ENCODE measurements at regions not wholly inside any gene's neighbourhood (a gene's known extent, or its start where the extent isn't known, plus 50 kb on each side); places are given as distances from the start of the nearest gene placed in this dataset.
A peak's percentile ranks its signal among the peaks of the same experiment; 100 is the strongest.

DNA sequence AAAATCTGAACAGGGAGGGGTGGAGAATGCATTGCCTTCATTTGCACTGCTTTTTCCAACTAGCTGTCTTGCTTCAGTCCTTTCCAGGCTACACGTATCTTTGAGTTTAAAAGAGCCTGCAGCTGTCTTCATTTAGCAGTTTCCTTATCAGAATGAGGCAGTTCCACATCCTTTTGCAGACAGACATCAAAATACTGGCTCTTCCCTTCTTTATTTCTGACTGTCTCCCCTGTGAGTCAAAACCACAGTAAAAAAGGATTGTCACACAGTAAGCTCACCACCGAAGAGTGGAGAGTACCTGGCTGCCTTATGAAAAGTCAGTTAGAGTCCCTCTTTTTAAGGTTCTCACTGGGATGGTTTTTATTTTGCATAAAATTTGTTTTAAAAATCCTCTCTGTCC is 205.5 kb upstream of the CD96 start:
- DNase-seq, result no peak
- in situ Hi-C loops (cut with MboI; ENCODE audit: low pct_unique_long_range_greater_than_20kb, low sequenced_read_pairs), result no loop called here

DNA sequence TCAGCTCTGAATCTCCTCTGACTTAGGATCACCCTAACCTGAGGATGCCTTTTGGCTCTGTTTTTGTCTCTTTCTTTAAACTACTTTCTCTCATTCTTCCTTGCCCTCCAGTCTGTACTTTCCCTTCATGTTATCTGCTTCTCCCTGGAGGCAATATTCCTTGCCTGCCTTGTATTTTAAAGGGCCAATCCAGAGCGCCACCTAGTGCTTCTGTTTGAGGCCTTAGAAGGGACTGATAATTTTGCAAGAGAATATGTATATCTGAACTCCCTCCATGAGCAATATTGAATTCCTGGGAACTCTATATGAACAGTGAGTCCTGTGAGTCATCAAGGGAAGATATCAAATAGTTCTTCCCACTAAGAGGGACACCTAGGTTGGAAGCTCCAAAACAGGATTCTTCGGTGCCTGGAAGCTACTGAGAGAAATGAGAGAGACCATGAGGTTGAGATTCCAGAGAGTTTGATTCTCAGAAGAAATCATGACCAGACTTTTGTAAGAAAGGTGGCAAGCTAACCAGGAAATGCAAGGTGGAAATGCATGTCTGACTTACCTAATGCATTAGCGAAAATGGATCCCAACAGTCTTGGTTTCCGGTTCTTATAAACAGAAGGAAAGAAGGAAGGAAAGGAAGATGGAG is 203.8 kb upstream of the CD96 start:
- peak; percentile 50 for DNase-seq
- in situ Hi-C loops (cut with MboI; ENCODE audit: low pct_unique_long_range_greater_than_20kb, low sequenced_read_pairs), result no loop called here

DNA sequence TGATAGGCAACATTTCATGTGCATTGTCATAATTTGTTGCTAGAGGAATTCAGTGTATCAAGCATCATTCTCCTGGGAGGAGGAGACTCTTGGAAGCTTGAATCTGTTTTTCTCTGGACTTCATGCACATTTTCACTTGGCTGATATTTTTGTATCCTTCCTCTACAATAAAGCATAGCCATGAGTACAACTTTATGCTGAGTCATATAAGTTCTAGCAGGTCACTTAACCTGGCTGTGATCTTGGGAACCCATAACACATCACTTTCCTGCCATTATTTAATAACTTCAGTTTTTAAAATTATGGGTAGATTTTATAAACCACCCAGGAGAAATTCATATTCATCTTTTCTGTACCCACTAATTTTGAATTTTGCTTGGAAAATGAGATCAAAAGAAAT is 203.0 kb upstream of the CD96 start:
- DNase-seq, result no peak
- in situ Hi-C loops (cut with MboI; ENCODE audit: low pct_unique_long_range_greater_than_20kb, low sequenced_read_pairs), result no loop called here

DNA sequence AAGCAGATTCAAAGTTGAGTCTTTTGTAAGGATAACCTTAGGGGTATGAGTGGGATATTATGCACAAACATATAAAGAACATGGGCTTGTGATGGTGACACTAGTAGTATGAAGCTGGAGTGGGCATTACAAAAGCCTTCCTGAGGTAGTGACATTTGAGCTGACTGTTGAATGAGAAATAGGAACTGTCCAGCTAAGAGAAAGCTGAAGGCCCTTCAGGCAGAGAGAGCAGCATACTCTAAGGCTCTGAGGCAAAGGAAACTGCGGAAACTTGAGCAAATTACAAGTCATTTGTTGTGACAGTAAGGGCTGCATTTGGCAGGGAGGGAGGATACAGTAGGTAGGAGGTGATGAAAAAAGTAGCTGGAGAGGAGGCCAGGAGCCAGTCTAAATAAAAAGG is 190.7 kb upstream of the CD96 start:
- in situ Hi-C loops (cut with MboI; ENCODE audit: low pct_unique_long_range_greater_than_20kb, low sequenced_read_pairs), result no loop called here
- DNase-seq, result no peak

DNA sequence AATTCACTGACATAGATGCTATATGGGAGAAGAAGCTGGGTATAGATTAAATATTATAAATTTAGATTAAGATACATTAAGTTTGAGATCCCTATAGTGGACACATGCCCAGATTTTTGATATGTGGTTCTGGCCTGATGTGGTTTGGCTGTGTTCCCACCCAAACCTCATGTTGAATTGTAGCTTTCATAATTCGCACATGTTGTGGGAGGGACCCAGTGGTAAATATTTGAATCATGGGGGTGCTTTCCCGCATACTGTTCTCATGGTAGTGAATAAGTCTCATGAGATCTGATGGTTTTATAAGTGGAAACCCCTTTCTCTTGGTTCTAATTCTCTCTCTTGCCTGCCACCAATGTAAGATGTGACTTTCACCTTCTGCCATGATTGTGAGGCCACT is 189.4 kb upstream of the CD96 start:
- in situ Hi-C loops (cut with MboI; ENCODE audit: low pct_unique_long_range_greater_than_20kb, low sequenced_read_pairs), result no loop called here
- no peak for DNase-seq

DNA sequence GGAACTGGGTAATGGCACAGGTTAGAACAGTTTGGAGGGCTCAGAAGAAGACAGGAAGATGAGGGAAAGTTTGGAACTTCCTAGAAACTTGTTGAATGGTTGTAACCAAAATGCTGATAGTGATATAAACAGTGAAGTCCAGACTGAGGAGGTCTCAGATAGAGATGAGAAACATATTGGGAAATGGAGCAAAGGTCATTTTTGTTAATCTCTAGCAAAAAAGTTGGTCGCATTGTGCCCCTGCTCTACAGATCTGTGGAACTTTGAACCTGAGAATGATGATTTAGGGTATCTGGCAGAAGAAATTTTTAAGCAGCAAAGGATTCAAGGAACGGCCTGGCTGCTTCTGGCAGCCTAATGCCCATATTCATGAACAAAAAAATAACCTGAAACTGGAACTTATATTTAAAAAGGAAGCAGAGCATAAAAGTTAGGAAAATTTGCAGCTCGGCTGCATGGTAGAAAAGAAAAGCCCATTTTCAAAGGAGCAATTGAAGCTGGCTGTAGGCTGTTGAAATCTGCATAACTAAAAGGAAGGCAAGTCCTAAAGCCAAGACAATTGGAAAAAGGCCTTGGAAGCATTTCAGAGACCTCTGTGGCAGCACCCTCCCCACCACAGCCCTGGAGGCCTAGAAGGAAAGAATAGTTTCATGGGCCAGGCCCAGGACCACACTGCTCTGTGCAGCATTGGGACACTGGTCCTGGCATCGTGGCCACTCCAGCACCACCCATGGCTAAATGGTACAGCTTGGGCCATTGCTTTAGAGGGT is 182.6 kb upstream of the CD96 start:
- DNase-seq, result no peak
- in situ Hi-C loops (cut with MboI; ENCODE audit: low pct_unique_long_range_greater_than_20kb, low sequenced_read_pairs), result no loop called here

DNA sequence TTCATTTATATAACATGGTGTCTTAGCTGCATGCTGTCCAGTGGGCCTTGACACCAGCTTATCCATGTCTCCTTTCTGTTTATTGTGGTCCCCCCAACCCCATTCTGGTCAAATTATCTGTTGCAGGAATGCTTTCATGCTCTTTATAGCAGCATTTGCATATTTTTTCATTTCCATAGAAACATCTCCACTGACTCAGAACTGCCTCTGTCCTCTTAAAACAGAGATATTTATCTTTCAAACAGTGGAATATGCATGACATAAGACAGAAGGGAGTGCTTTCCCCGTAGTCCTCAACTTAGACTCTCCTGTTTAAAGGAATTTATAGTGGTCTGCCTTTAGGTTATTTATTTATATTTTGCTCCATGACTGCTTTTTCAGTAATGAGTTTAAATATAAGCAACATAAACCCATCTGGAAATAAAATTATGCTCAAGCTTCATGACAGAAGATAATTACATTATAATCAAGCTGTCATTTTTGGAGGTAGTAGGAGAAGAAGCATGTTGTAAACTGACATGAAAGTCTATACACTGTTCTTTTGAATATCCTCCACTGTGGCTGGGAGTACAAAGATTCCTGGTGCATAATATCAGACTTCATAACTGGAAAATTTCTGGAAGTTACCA is 179.5 kb upstream of the CD96 start:
- in situ Hi-C loops (cut with MboI; ENCODE audit: low pct_unique_long_range_greater_than_20kb, low sequenced_read_pairs), result no loop called here
- no peak for DNase-seq

DNA sequence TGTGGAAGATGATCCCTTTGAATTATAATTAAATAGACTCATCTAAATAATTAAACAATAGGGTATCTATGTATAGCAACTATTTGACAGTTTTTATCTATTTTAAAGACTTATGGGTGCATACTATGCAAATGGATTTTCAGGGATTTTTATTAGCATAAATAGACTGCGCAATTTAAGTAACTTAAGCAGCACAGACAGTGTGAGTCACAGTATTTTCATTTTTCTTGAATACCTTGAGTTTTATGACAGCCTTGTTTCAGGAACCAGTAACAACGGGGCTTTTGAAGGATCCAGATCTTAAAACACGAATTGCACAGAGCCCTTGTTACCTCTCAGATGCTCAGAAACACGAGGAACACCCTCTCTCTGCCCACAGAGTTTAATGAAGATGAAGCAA is 175.5 kb upstream of the CD96 start:
- in situ Hi-C loops (cut with MboI; ENCODE audit: low pct_unique_long_range_greater_than_20kb, low sequenced_read_pairs), result no loop called here
- DNase-seq, result no peak

DNA sequence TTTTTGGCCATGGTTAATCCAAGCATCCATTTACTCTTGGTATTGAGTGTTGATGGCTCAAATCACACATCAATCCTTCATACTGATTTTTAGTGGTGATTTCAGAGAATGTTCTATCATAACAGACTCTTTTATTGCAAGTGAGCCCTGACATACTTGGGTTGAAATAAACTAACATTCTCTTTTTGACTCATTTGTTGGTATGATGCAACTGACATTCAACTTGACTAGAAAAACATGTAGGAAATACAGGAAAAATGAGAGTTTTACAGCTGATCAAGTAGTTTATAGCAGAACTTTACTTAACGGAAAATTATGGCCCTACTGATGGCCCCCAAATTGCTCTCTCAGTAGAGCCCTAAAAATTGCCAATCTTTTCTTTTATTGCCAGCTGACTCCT is 173.9 kb upstream of the CD96 start:
- no peak for DNase-seq
- in situ Hi-C loops (cut with MboI; ENCODE audit: low pct_unique_long_range_greater_than_20kb, low sequenced_read_pairs), result no loop called here

DNA sequence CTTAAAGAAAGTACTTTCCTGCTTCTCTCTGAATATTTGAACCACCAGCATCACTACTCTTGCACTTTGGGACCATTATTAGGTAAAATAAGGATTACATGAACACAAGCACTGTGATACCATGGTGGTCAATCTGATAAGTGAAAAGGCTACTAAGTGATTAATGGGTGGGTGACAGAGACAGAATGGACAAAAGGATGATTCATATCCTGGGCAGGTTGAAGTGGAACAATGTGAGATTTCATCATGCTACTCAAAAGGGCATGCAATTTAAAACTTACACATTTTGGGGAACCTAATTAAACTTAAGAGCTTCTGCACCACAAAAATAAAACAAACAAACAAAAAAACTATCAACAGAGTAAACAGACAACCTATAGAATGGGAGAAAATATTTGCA is 172.0 kb upstream of the CD96 start:
- no peak for DNase-seq
- in situ Hi-C loops (cut with MboI; ENCODE audit: low pct_unique_long_range_greater_than_20kb, low sequenced_read_pairs), result no loop called here

DNA sequence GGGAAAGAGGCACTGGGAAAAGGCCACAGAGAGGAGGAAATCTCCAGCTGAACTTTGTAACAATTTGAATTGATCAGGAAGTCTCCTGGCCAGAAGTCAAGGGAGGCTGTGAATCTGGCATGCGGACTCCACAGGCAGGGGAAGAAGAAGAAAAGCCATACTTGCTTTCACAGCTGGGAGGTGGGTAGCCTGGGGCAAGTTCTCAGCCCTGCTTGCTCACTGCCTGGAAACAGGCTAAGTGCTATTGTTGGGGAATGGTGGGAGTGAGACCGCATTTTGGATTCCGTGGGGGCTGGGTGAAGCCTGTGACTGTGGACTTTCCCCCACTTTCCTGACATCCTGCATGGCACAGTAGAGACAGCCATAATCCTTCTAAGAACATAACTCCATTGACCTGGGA is 168.8 kb upstream of the CD96 start:
- in situ Hi-C loops (cut with MboI; ENCODE audit: low pct_unique_long_range_greater_than_20kb, low sequenced_read_pairs), result no loop called here
- DNase-seq, result no peak

DNA sequence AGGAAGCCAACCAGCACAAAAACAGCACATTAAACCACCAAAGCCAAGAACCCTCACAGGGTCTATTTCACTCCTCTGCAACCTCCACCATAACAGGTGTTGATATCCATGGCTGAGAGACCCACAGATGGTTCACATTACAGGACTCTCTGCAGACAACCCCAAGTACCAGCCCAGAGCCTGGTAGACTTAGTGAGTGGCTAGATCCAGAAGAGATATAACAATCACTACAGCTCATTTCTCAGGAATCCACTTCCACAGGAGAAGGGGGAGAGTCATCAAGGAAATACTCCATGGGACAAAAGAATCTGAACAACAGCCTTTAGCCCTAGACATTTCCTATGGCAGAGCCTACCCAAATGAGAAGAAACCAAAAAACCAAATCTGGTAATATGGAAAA is 168.1 kb upstream of the CD96 start:
- in situ Hi-C loops (cut with MboI; ENCODE audit: low pct_unique_long_range_greater_than_20kb, low sequenced_read_pairs), result no loop called here
- no peak for DNase-seq

DNA sequence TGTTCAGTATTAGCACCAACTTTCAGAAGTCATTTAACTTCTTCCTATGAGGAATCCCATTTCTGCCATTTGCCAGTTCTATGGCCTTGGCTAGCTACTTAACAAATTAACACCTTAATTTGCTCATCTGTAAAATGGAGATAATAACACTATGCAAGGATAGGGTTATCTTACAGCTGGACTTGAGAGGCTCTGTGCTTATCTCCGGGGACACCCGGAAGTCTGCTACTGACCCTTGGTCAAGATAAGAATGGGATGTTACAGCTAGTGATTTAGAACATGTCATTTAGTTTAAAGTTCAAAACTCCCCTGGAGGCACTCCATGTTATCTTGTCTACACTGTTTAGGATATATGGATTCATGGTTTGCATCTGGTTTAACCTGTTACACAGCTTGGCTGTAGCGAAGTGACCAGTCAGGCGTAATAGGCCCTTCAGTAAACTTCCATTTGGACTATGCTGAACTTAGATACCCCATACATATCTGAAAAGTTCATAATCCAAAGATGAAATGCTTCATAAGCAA is 156.0 kb upstream of the CD96 start:
- DNase-seq, result no peak
- in situ Hi-C loops (cut with MboI; ENCODE audit: low pct_unique_long_range_greater_than_20kb, low sequenced_read_pairs), result no loop called here

DNA sequence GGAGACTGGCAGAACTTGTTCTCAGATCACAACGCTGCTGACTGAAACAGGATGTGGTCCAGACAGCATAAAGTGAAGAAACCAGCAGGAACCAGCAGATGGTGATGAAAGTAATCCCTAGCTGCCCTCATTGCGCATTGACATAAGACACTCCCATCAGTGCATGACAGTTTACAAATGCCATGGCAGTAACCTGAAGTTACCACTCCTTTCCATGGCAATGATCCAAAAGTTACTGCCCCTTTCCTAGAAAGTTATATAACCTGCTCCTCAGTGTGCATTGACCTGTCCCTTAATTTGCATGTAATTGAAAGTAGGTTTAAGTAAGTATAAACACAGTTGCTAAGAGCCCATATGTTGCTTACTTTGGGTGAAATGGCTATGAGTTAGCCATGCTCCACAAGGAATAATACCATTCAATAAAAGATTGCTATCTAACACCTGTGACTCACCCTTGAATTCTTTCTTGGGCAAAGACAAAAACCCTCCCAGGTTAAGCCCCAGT is 149.1 kb upstream of the CD96 start:
- no peak for DNase-seq
- in situ Hi-C loops (cut with MboI; ENCODE audit: low pct_unique_long_range_greater_than_20kb, low sequenced_read_pairs), result no loop called here

DNA sequence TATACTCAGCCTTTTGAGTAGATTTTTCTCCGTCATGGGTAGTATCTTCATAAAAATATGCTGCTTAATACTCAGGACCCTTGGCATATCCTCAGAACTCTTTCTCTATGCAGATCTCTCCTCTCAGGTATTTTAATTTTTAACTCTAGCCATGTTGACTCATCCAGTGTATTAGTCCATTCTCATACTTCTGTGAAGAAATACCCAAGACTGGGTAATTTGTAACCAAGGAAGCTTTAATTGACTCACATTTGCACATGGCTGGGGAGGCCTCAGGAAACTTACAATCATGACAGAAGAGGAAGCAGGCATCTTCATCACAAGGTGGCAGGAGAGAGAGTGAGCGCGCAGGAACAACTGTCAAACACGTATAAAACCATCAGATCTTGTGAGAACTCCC is 129.3 kb upstream of the CD96 start:
- no peak for DNase-seq
- in situ Hi-C loops (cut with MboI; ENCODE audit: low pct_unique_long_range_greater_than_20kb, low sequenced_read_pairs), result no loop called here

DNA sequence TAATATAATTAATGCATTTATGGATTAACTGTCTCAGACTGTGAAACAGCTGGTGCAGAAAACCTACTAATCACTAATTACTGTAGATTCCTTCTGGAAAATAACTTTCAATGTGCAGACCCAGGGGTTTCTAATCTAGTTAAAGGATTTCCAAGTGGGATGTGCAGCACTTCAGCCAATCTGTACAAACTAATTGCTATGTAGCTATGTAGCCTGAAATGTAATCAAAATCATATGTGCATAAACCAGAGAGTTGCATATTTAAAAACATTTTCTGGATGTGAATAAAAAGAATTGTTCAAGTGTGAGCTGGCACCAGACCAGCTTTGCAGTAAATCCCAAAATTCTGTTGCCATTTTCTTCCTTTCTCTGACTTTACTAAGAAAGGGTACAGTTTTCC is 127.5 kb upstream of the CD96 start:
- in situ Hi-C loops (cut with MboI; ENCODE audit: low pct_unique_long_range_greater_than_20kb, low sequenced_read_pairs), result no loop called here
- no peak for DNase-seq

DNA sequence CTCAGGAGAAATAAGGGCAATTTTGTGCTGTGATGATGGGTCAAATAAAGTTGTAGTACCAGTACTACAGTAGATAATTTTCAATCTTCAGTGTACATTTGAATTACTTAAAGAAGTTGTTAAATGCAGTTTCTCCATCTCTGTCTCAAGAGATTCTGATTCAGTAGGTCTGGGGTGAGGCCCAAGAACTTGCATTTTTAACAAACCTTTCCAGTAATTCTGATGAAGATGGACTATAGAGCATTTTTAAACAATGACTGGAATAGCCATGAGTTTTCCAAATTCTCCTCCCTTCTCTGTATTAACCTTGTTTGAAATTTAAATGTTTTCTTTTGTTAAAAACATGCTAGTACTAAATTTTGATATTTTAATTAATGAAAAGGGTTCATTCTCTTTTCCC is 127.0 kb upstream of the CD96 start:
- no peak for DNase-seq
- in situ Hi-C loops (cut with MboI; ENCODE audit: low pct_unique_long_range_greater_than_20kb, low sequenced_read_pairs), result no loop called here

DNA sequence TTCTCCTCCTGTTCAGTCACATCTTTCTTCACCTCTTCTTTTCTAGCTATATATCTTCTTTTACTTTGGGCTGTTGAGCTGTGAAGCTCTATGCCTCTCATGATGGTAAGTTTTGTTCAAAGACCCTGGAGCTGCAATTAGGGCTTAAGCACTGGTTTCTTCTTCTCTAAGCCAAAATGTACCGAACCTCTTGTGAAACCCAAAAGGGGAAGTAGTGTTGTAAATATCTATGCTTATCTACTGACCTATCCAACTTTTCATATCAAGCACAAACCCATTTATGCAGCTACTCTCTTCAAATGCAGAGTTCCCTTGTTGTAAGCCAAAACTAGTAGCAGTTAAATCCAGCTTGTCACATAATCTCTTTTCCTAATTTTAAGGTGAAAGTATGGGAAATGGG is 123.6 kb upstream of the CD96 start:
- in situ Hi-C loops (cut with MboI; ENCODE audit: low pct_unique_long_range_greater_than_20kb, low sequenced_read_pairs), result no loop called here
- DNase-seq, result peak; percentile 1

DNA sequence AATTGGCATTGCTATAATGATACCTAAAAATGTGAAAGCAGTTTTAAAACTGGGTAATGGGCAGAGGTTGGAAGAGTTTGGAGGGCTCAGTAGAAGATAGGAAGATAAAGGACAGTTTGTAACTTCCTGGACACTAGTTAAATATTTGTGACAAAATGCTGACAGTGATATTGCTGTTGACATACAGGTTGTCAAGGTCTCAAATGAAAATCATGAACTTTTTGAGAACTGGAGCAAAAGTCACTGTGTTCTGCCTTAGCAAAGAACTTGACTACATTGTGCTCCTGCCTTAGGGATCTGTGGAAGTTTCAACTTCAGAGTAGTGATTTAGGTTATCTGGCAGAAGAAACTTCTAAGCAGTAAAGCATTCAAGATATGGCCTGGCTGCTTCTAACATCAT is 113.7 kb upstream of the CD96 start:
- in situ Hi-C loops (cut with MboI; ENCODE audit: low pct_unique_long_range_greater_than_20kb, low sequenced_read_pairs), result no loop called here
- DNase-seq, result no peak

DNA sequence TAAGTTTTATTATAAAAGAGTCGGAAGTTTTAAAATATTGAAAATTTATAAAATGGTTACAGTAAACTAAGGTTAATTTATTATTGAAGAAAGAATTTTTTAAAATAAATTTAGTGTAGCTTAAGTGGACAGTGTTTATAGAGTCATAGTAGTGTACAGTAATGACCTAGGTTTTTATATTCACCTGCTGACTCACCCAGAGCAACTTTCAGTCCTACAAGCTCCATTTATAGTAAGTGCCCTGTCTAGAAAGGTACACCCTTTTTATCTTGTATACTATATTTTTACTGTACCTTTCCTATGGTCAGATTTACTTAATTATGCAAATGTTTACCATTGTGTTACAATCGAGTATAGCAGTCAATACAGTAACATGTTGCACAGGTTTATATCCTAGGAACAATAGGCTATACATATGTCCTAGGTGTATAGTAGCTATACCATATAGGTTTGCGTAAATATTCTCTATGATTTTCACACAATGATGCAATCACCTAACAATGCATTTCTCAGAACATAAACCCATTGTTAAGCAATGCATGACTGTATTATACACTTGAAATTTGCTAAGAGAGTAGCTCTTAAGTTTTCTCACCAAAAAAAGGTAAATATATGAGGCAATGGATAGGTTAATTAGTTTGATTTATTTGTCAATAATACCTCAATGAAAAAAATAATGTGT is 106.9 kb upstream of the CD96 start:
- no peak for DNase-seq
- in situ Hi-C loops (cut with MboI; ENCODE audit: low pct_unique_long_range_greater_than_20kb, low sequenced_read_pairs), result no loop called here

Measured in KBM-7 (cell line).